ENCODE measurements at regions not wholly inside any gene's neighbourhood (a gene's known extent, or its start where the extent isn't known, plus 50 kb on each side); places are given as distances from the start of the nearest gene placed in this dataset.

GRCh38 chr10:2686691-2687090 lies 380.7 kb upstream of the PFKP start:
- no peak for TF ChIP-seq CTCF (IDR thresholded peaks at IDR 0.05)
- TF ChIP-seq POLR2AphosphoS5 (IDR thresholded peaks at IDR 0.05), result no peak
